ENCODE measurements at regions not wholly inside any gene's neighbourhood (a gene's known extent, or its start where the extent isn't known, plus 50 kb on each side); places are given as distances from the start of the nearest gene placed in this dataset.
A peak's percentile ranks its signal among the peaks of the same experiment; 100 is the strongest.

DNA sequence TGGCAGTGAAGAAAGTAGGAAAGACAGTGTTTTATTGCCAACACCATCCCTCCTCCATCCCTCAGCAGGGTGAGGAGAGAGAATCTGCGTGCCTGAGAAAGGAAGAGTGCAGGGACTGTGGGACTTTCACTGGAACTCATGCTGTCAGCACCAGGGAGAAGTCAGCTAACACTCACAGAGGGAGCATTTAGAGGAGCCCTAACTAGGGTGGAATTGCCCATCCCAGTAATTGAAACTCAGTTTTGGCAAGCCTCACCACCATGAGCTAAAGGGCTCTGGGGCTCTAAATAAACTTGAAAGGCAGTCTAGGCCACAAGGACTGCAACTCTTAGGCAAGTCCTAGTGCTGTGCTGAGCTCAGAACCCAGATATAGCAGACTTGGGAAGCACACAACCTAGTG is 622.3 kb downstream of the SEMA5A start:
- no peak overlapping the region for H3K4me3 ChIP-seq (ENCODE audit: control insufficient read depth, low read depth, low read length)
- DNase-seq (ENCODE audit: low read depth): no peak
- TF ChIP-seq, protein P1, sequence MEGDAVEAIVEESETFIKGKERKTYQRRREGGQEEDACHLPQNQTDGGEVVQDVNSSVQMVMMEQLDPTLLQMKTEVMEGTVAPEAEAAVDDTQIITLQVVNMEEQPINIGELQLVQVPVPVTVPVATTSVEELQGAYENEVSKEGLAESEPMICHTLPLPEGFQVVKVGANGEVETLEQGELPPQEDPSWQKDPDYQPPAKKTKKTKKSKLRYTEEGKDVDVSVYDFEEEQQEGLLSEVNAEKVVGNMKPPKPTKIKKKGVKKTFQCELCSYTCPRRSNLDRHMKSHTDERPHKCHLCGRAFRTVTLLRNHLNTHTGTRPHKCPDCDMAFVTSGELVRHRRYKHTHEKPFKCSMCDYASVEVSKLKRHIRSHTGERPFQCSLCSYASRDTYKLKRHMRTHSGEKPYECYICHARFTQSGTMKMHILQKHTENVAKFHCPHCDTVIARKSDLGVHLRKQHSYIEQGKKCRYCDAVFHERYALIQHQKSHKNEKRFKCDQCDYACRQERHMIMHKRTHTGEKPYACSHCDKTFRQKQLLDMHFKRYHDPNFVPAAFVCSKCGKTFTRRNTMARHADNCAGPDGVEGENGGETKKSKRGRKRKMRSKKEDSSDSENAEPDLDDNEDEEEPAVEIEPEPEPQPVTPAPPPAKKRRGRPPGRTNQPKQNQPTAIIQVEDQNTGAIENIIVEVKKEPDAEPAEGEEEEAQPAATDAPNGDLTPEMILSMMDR (conservative IDR thresholded peaks at IDR 0.05; ENCODE audit: control insufficient read depth, insufficient read depth, low read depth, low read length): no peak

DNA sequence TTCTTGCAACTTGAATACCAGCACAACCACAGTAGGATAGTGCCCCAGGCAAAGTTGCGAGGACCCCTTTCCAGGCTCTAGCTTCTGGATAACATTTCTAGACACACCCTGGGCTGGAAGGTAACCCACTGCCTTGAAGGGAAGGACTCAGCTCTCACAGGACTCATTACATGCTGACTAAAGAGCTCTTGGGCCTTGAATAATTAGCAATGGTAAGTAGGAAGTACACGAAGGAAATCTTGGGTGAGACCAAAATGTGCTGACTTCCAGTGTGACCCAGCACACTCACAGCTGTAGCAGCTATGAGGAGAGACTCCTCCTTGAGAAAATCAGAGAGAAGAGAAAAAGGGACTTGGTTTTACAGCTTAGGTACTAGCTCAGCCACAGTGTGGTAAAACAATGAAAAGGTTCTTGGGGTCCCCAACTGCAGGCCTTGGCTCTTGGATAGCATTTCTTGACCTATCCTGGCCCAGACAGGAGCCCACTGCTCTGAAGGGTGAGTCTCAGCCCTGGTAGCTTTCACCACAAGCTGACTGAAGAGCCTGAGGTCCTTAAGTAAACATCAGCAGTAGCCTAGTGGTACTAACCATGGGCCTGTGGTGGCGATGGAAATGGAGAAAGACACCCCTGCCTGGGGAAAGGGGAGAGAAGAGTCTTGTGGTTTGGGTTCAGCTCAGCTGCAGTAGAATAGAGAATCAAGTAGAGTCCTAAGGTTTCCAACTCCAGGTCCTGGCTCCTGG is 621.7 kb downstream of the SEMA5A start:
- H3K4me3 ChIP-seq (ENCODE audit: control insufficient read depth, low read depth, low read length): no peak overlapping the region
- TF ChIP-seq, protein P1 (conservative IDR thresholded peaks at IDR 0.05; ENCODE audit: control insufficient read depth, insufficient read depth, low read depth, low read length): no peak
- DNase-seq (ENCODE audit: low read depth): no peak

DNA sequence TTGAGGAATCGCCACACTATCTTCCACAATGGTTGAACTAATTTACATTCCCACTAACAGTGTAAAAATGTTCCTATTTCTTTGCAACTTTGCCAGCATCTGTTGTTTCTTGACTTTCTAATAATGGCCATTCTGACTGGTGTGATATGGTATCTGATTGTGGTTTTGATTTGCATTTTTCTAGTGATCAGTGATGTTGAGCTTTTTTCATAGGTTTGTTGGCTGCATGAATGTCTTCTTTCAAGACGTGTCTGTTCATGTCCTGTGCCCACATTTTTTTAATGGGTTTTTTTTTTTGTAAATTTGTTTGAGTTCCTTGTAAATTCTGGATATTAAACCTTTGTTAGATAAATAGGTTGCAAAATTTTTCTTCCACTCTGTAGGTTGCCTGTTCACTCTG is 615.9 kb downstream of the SEMA5A start:
- DNase-seq (ENCODE audit: low read depth): no peak
- TF ChIP-seq, protein P1 (conservative IDR thresholded peaks at IDR 0.05; ENCODE audit: control insufficient read depth, insufficient read depth, low read depth, low read length): no peak
- H3K4me3 ChIP-seq (ENCODE audit: control insufficient read depth, low read depth, low read length): no peak overlapping the region

DNA sequence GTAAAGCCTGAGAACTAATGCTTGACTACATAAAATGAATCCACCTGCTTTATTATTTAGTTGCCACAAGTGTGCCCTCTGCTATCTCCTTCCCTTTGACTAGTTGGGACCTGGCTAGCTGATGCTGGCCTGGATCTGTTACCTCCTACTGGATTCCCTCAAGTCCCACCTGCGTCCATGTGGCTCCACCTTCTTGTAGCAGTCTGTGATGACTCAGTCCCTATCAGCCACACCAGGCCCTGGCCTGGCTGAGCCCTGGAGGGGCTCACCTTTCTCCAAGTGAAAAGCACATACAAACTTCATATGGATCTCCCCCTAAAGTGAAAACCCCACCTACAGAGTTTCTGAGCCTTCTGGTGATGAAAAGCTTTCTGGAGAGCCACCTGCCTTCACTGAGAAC is 611.4 kb downstream of the SEMA5A start:
- H3K4me3 ChIP-seq (ENCODE audit: control insufficient read depth, low read depth, low read length): no peak overlapping the region
- no peak for DNase-seq (ENCODE audit: low read depth)
- TF ChIP-seq, protein P1 (conservative IDR thresholded peaks at IDR 0.05; ENCODE audit: control insufficient read depth, insufficient read depth, low read depth, low read length): no peak

DNA sequence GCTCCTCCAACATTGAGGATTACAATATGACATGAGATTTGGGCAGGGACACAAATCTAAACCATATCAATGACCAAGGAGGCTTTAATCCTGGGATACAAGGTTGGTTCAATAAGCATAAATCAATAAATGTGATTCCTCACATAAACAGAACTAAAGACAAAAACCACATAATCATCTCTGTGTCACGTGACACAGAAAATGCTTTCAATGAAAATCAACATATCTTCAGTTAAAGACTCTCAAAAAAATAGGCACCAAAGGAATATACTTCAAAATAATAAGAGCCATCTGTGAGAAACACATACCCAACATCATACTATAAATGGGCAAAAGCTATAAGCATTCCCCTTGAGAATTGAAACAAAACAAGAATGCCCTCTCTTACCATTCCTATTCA is 604.9 kb downstream of the SEMA5A start:
- TF ChIP-seq, protein P1 (conservative IDR thresholded peaks at IDR 0.05; ENCODE audit: control insufficient read depth, insufficient read depth, low read depth, low read length): no peak
- no peak for DNase-seq (ENCODE audit: low read depth)
- H3K4me3 ChIP-seq (ENCODE audit: control insufficient read depth, low read depth, low read length): no peak overlapping the region

DNA sequence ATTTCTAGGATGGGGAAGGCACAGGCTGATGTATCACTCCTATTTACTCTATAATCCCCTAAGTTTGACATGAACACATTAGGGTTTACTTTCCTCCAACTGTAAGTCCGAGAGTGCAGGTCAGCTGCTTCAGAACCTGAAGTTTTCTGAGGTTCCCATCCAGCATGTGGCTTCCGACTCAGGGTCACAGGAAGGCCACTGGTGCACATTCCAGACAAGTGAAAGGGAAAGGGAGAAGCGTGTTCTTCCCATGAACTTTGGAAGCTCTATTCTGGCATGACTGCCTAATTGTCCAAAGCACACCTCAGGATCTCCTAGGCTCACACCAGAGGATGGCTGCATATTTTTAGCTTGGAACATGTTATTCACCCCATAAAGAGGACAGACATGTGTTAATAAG is 602.6 kb downstream of the SEMA5A start:
- TF ChIP-seq, protein P1 (conservative IDR thresholded peaks at IDR 0.05; ENCODE audit: control insufficient read depth, insufficient read depth, low read depth, low read length): no peak
- H3K4me3 ChIP-seq (ENCODE audit: control insufficient read depth, low read depth, low read length): no peak overlapping the region
- DNase-seq (ENCODE audit: low read depth): peak; percentile 34

Data from fibroblast of mammary gland (primary cell).